PC-9 (cell line): ENCODE measurements at regions not wholly inside any gene's neighbourhood (a gene's known extent, or its start where the extent isn't known, plus 50 kb on each side); places are given as distances from the start of the nearest gene placed in this dataset.

Experiments used
- EZH2 ChIP-seq: fragments of 200-600 bp; sonication (generic); IDR thresholded peaks from 2 replicates; pipeline ENCODE4 v1.8.0; 2017; ENCODE audit warnings: antibody characterized with exemption, low read depth
- TF ChIP-seq, protein P1 (sequence below): fragments of 200-600 bp; sonication (generic); conservative IDR thresholded peaks from 2 replicates; pipeline ENCODE4 v1.6.1; 2017; ENCODE audit warnings: mixed run types, antibody characterized with exemption, mild to moderate bottlenecking, moderate library complexity

DNA sequence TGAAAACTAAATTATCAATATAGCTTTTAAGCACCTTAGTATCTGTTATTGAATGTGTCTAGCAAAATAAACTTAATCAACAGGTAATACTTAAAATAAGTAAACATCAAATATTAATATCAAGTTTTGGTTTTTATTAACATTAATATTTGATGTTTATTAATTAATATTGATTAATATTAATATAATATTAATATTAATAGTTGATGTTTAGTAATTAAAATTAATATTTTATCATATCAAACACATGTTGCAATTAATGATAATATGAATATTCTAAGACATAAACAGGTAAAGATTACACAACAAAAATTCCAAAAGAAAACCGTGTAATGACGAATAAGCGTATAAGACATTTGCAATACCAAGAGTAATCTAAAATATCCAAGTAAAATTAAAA lies 222.8 kb upstream of the PRR20A start:
- TF ChIP-seq, protein P1, sequence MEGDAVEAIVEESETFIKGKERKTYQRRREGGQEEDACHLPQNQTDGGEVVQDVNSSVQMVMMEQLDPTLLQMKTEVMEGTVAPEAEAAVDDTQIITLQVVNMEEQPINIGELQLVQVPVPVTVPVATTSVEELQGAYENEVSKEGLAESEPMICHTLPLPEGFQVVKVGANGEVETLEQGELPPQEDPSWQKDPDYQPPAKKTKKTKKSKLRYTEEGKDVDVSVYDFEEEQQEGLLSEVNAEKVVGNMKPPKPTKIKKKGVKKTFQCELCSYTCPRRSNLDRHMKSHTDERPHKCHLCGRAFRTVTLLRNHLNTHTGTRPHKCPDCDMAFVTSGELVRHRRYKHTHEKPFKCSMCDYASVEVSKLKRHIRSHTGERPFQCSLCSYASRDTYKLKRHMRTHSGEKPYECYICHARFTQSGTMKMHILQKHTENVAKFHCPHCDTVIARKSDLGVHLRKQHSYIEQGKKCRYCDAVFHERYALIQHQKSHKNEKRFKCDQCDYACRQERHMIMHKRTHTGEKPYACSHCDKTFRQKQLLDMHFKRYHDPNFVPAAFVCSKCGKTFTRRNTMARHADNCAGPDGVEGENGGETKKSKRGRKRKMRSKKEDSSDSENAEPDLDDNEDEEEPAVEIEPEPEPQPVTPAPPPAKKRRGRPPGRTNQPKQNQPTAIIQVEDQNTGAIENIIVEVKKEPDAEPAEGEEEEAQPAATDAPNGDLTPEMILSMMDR: no peak
- TF ChIP-seq EZH2: no peak
